ENCODE measurements at regions not wholly inside any gene's neighbourhood (a gene's known extent, or its start where the extent isn't known, plus 50 kb on each side); places are given as distances from the start of the nearest gene placed in this dataset.

DNA sequence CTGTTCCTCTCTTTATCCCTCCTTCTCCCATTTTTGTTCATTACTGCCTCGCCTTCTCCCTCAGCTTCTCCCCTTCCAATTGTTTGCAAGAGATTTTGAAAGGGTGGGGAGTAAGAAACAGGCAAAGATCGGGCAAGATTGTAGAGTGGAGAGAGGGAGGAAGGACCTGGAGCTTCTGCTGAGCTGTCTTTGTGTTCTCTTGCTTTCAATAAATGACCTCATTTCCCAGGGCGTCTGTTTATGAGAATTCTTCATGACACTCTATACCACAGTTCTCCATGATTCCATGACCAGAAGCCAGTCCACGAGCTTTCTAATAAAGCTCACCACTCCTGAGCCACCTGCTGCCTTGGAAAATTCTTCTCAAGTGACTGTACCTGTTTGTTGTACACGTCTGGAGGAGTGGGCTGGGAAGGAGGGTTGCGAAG is 50.0 kb upstream of the PLEKHG1 start:
- WGBS, 3 donors = 76 to 83% (median 77%) methylated on average over 6 of the region's 6 CpGs
- H3K4me1 ChIP-seq = no peaks in the 10 kb centered on the region

More for the DNA sequence above, 50.0 kb upstream of the PLEKHG1 start:
- Histone ChIP-seq H3K9me3 (no peaks in the 10 kb centered on the region), H3K4me3 (no peak overlapping the region), H3K27me3 (ENCODE audit: insufficient read depth in 3 of 3, low read length in 2 of 3) (peaks cover 0 to 2% (median 0%) of the 10 kb centered on the region in 3 donors), H3K36me3 (ENCODE audit: insufficient read depth in 1 of 2, low read depth in 1 of 2) (no peaks in the 10 kb centered on the region), H3K27ac (no peak overlapping the region)
- intact Hi-C loops (cut with DNase I) = no loop called here
- no peak for DNase-seq
- ATAC-seq = no peak
- TF ChIP-seq, protein P1, sequence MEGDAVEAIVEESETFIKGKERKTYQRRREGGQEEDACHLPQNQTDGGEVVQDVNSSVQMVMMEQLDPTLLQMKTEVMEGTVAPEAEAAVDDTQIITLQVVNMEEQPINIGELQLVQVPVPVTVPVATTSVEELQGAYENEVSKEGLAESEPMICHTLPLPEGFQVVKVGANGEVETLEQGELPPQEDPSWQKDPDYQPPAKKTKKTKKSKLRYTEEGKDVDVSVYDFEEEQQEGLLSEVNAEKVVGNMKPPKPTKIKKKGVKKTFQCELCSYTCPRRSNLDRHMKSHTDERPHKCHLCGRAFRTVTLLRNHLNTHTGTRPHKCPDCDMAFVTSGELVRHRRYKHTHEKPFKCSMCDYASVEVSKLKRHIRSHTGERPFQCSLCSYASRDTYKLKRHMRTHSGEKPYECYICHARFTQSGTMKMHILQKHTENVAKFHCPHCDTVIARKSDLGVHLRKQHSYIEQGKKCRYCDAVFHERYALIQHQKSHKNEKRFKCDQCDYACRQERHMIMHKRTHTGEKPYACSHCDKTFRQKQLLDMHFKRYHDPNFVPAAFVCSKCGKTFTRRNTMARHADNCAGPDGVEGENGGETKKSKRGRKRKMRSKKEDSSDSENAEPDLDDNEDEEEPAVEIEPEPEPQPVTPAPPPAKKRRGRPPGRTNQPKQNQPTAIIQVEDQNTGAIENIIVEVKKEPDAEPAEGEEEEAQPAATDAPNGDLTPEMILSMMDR (IDR thresholded peaks at IDR 0.05) = no peak

Data from psoas muscle (tissue), 7 donors.